GM23338 (cell line): ENCODE measurements at regions not wholly inside any gene's neighbourhood (a gene's known extent, or its start where the extent isn't known, plus 50 kb on each side); places are given as distances from the start of the nearest gene placed in this dataset.

ENCODE experiments used
- ATAC-seq: fragments of 200-7000 bp; cut with Tn5 transposase; 3 replicates; pipeline ENCODE4 v1.9.1; 2020
- DNase-seq: peaks from one replicate; pipeline ENCODE4 v3.0.0-alpha.2; 2015; ENCODE audit warnings: low spot score
- H2AFZ ChIP-seq: fragments of 200-600 bp; sonication (generic); 2 replicates; pipeline ENCODE4 v1.8.0; 2016; ENCODE audit warnings: antibody characterized with exemption, mild to moderate bottlenecking, moderate library complexity
- H3F3A ChIP-seq: fragments of 200-600 bp; sonication (generic); replicated peaks from 2 replicates; pipeline ENCODE4 v1.8.0; 2017; ENCODE audit warnings: antibody characterized with exemption, mixed run types, low read depth
- H3K27ac ChIP-seq: fragments of 200-600 bp; sonication (generic); 2 replicates; pipeline ENCODE4 v1.6.1; 2016; ENCODE audit warnings: low read depth
- H3K27me3 ChIP-seq: fragments of 200-600 bp; sonication (generic); 2 replicates; pipeline ENCODE4 v1.8.0; 2016; ENCODE audit warnings: mild to moderate bottlenecking, mixed run types, moderate library complexity; ENCODE audit not compliant: insufficient read depth
- H3K36me3 ChIP-seq: fragments of 200-600 bp; sonication (generic); 2 replicates; pipeline ENCODE4 v1.8.0; 2016; ENCODE audit warnings: mild to moderate bottlenecking; ENCODE audit not compliant: insufficient read depth
- H3K4me1 ChIP-seq: fragments of 200-600 bp; sonication (generic); 2 replicates; pipeline ENCODE4 v1.8.0; 2016; ENCODE audit warnings: mild to moderate bottlenecking, moderate library complexity; ENCODE audit not compliant: insufficient read depth
- H3K4me2 ChIP-seq: fragments of 200-600 bp; sonication (generic); 2 replicates; pipeline ENCODE4 v1.7.1; 2017; ENCODE audit warnings: mixed run types
- H3K4me3 ChIP-seq: fragments of 200-600 bp; sonication (generic); 2 replicates; pipeline ENCODE4 v1.6.1; 2016; ENCODE audit warnings: mixed run types
- H3K79me2 ChIP-seq: fragments of 200-600 bp; sonication (generic); replicated peaks from 2 replicates; pipeline ENCODE4 v1.8.0; 2017; ENCODE audit warnings: mild to moderate bottlenecking; ENCODE audit not compliant: insufficient read depth
- H3K9me2 ChIP-seq: fragments of 200-600 bp; sonication (generic); 2 replicates; pipeline ENCODE4 v1.8.0; 2017; ENCODE audit not compliant: insufficient read depth
- H4K20me1 ChIP-seq: fragments of 200-600 bp; sonication (generic); replicated peaks from 2 replicates; pipeline ENCODE4 v1.8.0; 2017; ENCODE audit warnings: mild to moderate bottlenecking; ENCODE audit not compliant: insufficient read depth
- H3K27ac Mint-ChIP-seq: 2 replicates; pipeline ENCODE4 v1.8.0; 2020; ENCODE audit warnings: inconsistent platforms, mild to moderate bottlenecking, moderate library complexity, mixed read lengths
- H3K27me3 Mint-ChIP-seq: 3 replicates; pipeline ENCODE4 v1.8.0; 2022; ENCODE audit warnings: low read depth, mild to moderate bottlenecking, moderate library complexity, mixed read lengths, inconsistent platforms; ENCODE audit not compliant: insufficient read depth, poor library complexity
- H3K36me3 Mint-ChIP-seq: 3 replicates; pipeline ENCODE4 v1.8.0; 2021; ENCODE audit warnings: low read depth, mild to moderate bottlenecking, inconsistent platforms, moderate library complexity, mixed read lengths
- H3K4me1 Mint-ChIP-seq: 3 replicates; pipeline ENCODE4 v1.8.0; 2020; ENCODE audit warnings: mild to moderate bottlenecking, inconsistent platforms, mixed read lengths
- H3K4me3 Mint-ChIP-seq: 3 replicates; pipeline ENCODE4 v1.8.0; 2021; ENCODE audit warnings: moderate library complexity, mild to moderate bottlenecking, inconsistent platforms, mixed read lengths
- H3K9me3 Mint-ChIP-seq: 3 replicates; pipeline ENCODE4 v1.8.0; 2020; ENCODE audit warnings: moderate library complexity, mild to moderate bottlenecking, inconsistent platforms, mixed read lengths
- CREB1 ChIP-seq: fragments of 250-450 bp; sonication (Bioruptor Pico); IDR thresholded peaks from 2 replicates; pipeline ENCODE4 v1.5.0; 2020; ENCODE audit warnings: low read depth, mild to moderate bottlenecking, moderate library complexity
- EZH2 ChIP-seq: fragments of 200-600 bp; sonication (generic); IDR thresholded peaks from one replicate; pipeline ENCODE4 v1.8.0; 2017; ENCODE audit warnings: antibody characterized with exemption, mild to moderate bottlenecking, low read depth; ENCODE audit not compliant: unreplicated experiment
- EZH2phosphoT487 ChIP-seq: fragments of 200-600 bp; sonication (generic); IDR thresholded peaks from one replicate; pipeline ENCODE4 v1.8.1; 2018; ENCODE audit warnings: antibody characterized with exemption; ENCODE audit not compliant: unreplicated experiment
- JUNB ChIP-seq: IDR thresholded peaks from one replicate; pipeline ENCODE4 v1.6.1; 2016; ENCODE audit warnings: antibody characterized with exemption; ENCODE audit not compliant: unreplicated experiment
- STAT1 ChIP-seq: IDR thresholded peaks from one replicate; pipeline ENCODE4 v1.6.1; 2016; ENCODE audit warnings: antibody characterized with exemption; ENCODE audit not compliant: unreplicated experiment
- ZNF114 ChIP-seq: fragments of 250-450 bp; sonication (Bioruptor Pico); IDR thresholded peaks from 2 replicates; pipeline ENCODE4 v1.5.0; 2020; ENCODE audit warnings: mild to moderate bottlenecking, moderate library complexity
- ZNF331 ChIP-seq: fragments of 250-450 bp; sonication (Bioruptor Pico); IDR thresholded peaks from 2 replicates; pipeline ENCODE4 v1.5.0; 2020; ENCODE audit warnings: low read depth, mild to moderate bottlenecking, moderate library complexity
- TF ChIP-seq, protein P1 (sequence below): fragments of 250-450 bp; sonication (Bioruptor Pico); IDR thresholded peaks from 2 replicates; pipeline ENCODE4 v1.5.0; 2020; ENCODE audit warnings: mild to moderate bottlenecking, moderate library complexity
- TF ChIP-seq, protein P2 (sequence below): IDR thresholded peaks from one replicate; pipeline ENCODE4 v1.6.1; 2018; ENCODE audit warnings: antibody characterized with exemption; ENCODE audit not compliant: unreplicated experiment
- TF ChIP-seq, protein P3 (sequence below): IDR thresholded peaks from 2 replicates; pipeline ENCODE4 v1.6.1; 2016; ENCODE audit warnings: antibody characterized with exemption

DNA sequence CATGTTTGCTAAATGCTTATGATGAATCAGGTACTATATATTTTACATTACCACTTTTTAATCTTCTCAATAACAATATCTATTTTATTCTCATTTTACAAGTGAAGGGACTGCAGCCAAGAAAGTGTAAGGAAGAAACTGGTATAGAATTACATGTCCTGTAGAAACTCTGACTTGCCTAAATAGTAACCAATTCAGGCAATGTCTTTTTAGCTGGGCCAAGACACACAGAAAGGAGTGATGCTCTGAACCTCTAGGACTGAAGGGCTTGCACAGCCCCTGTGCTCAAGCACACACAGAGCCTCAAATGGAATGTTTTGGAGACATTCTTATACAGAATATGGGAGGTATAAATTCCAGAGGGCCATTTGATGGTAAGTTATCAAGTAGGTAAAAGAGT lies 286.4 kb upstream of the TNC start (continued):
- TF ChIP-seq, protein P1, sequence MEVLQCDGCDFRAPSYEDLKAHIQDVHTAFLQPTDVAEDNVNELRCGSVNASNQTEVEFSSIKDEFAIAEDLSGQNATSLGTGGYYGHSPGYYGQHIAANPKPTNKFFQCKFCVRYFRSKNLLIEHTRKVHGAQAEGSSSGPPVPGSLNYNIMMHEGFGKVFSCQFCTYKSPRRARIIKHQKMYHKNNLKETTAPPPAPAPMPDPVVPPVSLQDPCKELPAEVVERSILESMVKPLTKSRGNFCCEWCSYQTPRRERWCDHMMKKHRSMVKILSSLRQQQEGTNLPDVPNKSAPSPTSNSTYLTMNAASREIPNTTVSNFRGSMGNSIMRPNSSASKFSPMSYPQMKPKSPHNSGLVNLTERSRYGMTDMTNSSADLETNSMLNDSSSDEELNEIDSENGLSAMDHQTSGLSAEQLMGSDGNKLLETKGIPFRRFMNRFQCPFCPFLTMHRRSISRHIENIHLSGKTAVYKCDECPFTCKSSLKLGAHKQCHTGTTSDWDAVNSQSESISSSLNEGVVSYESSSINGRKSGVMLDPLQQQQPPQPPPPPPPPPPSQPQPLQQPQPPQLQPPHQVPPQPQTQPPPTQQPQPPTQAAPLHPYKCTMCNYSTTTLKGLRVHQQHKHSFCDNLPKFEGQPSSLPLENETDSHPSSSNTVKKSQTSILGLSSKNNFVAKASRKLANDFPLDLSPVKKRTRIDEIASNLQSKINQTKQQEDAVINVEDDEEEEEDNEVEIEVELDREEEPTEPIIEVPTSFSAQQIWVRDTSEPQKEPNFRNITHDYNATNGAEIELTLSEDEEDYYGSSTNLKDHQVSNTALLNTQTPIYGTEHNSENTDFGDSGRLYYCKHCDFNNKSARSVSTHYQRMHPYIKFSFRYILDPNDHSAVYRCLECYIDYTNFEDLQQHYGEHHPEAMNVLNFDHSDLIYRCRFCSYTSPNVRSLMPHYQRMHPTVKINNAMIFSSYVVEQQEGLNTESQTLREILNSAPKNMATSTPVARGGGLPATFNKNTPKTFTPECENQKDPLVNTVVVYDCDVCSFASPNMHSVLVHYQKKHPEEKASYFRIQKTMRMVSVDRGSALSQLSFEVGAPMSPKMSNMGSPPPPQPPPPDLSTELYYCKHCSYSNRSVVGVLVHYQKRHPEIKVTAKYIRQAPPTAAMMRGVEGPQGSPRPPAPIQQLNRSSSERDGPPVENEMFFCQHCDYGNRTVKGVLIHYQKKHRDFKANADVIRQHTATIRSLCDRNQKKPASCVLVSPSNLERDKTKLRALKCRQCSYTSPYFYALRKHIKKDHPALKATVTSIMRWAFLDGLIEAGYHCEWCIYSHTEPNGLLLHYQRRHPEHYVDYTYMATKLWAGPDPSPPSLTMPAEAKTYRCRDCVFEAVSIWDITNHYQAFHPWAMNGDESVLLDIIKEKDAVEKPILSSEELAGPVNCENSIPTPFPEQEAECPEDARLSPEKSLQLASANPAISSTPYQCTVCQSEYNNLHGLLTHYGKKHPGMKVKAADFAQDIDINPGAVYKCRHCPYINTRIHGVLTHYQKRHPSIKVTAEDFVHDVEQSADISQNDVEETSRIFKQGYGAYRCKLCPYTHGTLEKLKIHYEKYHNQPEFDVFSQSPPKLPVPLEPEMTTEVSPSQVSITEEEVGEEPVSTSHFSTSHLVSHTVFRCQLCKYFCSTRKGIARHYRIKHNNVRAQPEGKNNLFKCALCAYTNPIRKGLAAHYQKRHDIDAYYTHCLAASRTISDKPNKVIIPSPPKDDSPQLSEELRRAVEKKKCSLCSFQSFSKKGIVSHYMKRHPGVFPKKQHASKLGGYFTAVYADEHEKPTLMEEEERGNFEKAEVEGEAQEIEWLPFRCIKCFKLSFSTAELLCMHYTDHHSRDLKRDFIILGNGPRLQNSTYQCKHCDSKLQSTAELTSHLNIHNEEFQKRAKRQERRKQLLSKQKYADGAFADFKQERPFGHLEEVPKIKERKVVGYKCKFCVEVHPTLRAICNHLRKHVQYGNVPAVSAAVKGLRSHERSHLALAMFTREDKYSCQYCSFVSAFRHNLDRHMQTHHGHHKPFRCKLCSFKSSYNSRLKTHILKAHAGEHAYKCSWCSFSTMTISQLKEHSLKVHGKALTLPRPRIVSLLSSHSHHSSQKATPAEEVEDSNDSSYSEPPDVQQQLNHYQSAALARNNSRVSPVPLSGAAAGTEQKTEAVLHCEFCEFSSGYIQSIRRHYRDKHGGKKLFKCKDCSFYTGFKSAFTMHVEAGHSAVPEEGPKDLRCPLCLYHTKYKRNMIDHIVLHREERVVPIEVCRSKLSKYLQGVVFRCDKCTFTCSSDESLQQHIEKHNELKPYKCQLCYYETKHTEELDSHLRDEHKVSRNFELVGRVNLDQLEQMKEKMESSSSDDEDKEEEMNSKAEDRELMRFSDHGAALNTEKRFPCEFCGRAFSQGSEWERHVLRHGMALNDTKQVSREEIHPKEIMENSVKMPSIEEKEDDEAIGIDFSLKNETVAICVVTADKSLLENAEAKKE (CRISPR knock-in tag) = no peak

DNA sequence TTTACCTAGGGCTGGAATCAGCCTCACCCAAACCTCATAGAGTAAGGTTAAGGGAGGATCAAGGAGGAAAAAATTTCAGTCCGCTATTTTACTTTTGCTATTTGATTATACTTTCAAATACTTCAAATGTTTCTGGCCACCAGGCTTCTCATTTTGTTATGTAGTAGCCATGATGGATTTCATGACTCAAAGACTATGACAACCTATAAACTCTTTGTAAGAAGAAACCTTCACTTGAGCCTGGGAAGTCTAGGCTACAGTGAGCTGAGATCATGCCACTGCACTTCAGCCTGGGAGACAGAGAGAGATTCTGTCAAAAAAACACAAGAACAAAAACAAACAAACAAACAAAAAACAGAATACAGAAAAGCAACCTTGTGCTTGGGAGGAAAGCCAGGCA lies 293.6 kb upstream of the TNC start:
- Mint-ChIP-seq H3K4me1 (peaks cover 13% of the 10 kb centered on the region; the same call in 2 of the 3 replicates), H3K9me3 (peaks cover 7% of the 10 kb centered on the region), H3K36me3 (peaks cover 15% of the 10 kb centered on the region), H3K27ac (no peak overlapping the region), H3K27me3 (no peaks in the 10 kb centered on the region), H3K4me3 (no peak overlapping the region)
- Histone ChIP-seq H3K4me2 (0 out of 2 replicates have a peak overlapping the region, but pooled peaks have one; percentile 28), H3K4me1 (peaks cover 22% of the 10 kb centered on the region; the same call in 1 of the 2 replicates), H2AFZ (no peak overlapping the region), H3F3A (no peaks in the 10 kb centered on the region), H3K79me2 (no peaks in the 10 kb centered on the region), H3K36me3 (no peaks in the 10 kb centered on the region), H3K27ac (no peak overlapping the region), H3K4me3 (no peak overlapping the region), H4K20me1 (no peaks in the 10 kb centered on the region), H3K9me2 (peaks cover 6% of the 10 kb centered on the region), H3K27me3 (no peaks in the 10 kb centered on the region)
- no peak for ATAC-seq
- DNase-seq = no peak
- TF ChIP-seq CREB1 (CRISPR knock-in tag) (no peak), ZNF331 (no peak), ZNF114 (CRISPR knock-in tag) (no peak), STAT1 (no peak), EZH2phosphoT487 (no peak), EZH2 (no peak), JUNB (no peak)
- TF ChIP-seq, protein P2, sequence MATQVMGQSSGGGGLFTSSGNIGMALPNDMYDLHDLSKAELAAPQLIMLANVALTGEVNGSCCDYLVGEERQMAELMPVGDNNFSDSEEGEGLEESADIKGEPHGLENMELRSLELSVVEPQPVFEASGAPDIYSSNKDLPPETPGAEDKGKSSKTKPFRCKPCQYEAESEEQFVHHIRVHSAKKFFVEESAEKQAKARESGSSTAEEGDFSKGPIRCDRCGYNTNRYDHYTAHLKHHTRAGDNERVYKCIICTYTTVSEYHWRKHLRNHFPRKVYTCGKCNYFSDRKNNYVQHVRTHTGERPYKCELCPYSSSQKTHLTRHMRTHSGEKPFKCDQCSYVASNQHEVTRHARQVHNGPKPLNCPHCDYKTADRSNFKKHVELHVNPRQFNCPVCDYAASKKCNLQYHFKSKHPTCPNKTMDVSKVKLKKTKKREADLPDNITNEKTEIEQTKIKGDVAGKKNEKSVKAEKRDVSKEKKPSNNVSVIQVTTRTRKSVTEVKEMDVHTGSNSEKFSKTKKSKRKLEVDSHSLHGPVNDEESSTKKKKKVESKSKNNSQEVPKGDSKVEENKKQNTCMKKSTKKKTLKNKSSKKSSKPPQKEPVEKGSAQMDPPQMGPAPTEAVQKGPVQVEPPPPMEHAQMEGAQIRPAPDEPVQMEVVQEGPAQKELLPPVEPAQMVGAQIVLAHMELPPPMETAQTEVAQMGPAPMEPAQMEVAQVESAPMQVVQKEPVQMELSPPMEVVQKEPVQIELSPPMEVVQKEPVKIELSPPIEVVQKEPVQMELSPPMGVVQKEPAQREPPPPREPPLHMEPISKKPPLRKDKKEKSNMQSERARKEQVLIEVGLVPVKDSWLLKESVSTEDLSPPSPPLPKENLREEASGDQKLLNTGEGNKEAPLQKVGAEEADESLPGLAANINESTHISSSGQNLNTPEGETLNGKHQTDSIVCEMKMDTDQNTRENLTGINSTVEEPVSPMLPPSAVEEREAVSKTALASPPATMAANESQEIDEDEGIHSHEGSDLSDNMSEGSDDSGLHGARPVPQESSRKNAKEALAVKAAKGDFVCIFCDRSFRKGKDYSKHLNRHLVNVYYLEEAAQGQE = no peak
- TF ChIP-seq, protein P3, sequence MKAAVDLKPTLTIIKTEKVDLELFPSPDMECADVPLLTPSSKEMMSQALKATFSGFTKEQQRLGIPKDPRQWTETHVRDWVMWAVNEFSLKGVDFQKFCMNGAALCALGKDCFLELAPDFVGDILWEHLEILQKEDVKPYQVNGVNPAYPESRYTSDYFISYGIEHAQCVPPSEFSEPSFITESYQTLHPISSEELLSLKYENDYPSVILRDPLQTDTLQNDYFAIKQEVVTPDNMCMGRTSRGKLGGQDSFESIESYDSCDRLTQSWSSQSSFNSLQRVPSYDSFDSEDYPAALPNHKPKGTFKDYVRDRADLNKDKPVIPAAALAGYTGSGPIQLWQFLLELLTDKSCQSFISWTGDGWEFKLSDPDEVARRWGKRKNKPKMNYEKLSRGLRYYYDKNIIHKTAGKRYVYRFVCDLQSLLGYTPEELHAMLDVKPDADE = no peak
